ENCODE measurements at regions not wholly inside any gene's neighbourhood (a gene's known extent, or its start where the extent isn't known, plus 50 kb on each side); places are given as distances from the start of the nearest gene placed in this dataset.

GRCh38 chr5:132130918-132131715 is 57.5 kb downstream of the CSF2 start:
- DNase-seq (ENCODE audit: low read depth) = no peak

- no peak for DNase-seq (ENCODE audit: low read depth)
These were observed 58.5 kb downstream of the CSF2 start for GRCh38 chr5:132132138-132132537.

GRCh38 chr5:132134384-132134783 is 60.8 kb downstream of the CSF2 start:
- no peak for DNase-seq (ENCODE audit: low read depth)

GRCh38 chr5:132136906-132137305 is 63.3 kb downstream of the CSF2 start:
- DNase-seq (ENCODE audit: low read depth) = peak; percentile 89

GRCh38 chr5:132138260-132138659 is 64.7 kb downstream of the CSF2 start:
- DNase-seq (ENCODE audit: low read depth) = no peak

Data from stromal cell of bone marrow (primary cell).